GM10248 (cell line): ENCODE measurements at regions not wholly inside any gene's neighbourhood (a gene's known extent, or its start where the extent isn't known, plus 50 kb on each side); places are given as distances from the start of the nearest gene placed in this dataset.

ENCODE experiments used
- CTCF ChIA-PET: fragments of 300-600 bp; sonication (Branson Sonifier 250); formaldehyde crosslinking; extraction: SDS; loops from one replicate; lab custom pipeline; 2021; ENCODE audit warnings: antibody characterized with exemption; lab: Yijun Ruan, JAX
- POLR2A ChIA-PET: fragments of 350-650 bp; sonication (Branson Sonifier 250); formaldehyde crosslinking; extraction: SDS; loops from one replicate; lab custom pipeline; 2020; ENCODE audit warnings: antibody characterized with exemption; lab: Yijun Ruan, JAX
- DNase-seq: peaks from one replicate; pipeline ENCODE4 v3.0.0; 2012; ENCODE audit errors: extremely low spot score
- CTCF ChIP-seq: IDR thresholded peaks from 2 replicates; pipeline ENCODE4 v1.5.1; 2012; ENCODE audit warnings: mild to moderate bottlenecking, low read depth; ENCODE audit errors: extremely low read depth, missing control alignments, control extremely low read depth

GRCh38 chr10:44039599-44039998 is 345.3 kb downstream of the CXCL12 start:
- CTCF ChIA-PET: interaction anchor here (1.3 to 1.4 kb wide), 2 partner anchors 10 to 350 kb away, joined by 3 to 5 read pairs; no protein-coding TSS in a partner anchor
- no peak for TF ChIP-seq CTCF
- POLR2A ChIA-PET: no interaction called here
- no peak for DNase-seq

- DNase-seq: no peak
- POLR2A ChIA-PET: no interaction called here
- CTCF ChIA-PET: interaction anchor here (1.7 kb wide), 1 partner anchor 148 kb away, joined by 3 read pairs; no protein-coding TSS in a partner anchor
- no peak for TF ChIP-seq CTCF
Observed at GRCh38 chr10:44036425-44036824, 348.5 kb downstream of the CXCL12 start.

GRCh38 chr10:44035474-44036197 is 349.3 kb downstream of the CXCL12 start:
- no peak for TF ChIP-seq CTCF
- DNase-seq: no peak
- ChIA-PET CTCF (interaction anchor here (1.3 to 2.3 kb wide), 5 partner anchors 11 to 352 kb away, joined by 3 to 7 read pairs (median 5); no protein-coding TSS in a partner anchor), POLR2A (no interaction called here)

- CTCF ChIA-PET: interaction anchor here (1.1 to 2.3 kb wide), 6 partner anchors 10 to 351 kb away, joined by 3 to 7 read pairs (median 4); no protein-coding TSS in a partner anchor
- POLR2A ChIA-PET: no interaction called here
- no peak for TF ChIP-seq CTCF
- no peak for DNase-seq
Observed at GRCh38 chr10:44034946-44035345, 350.0 kb downstream of the CXCL12 start.

GRCh38 chr10:44033008-44033407 is 351.9 kb downstream of the CXCL12 start:
- POLR2A ChIA-PET: no interaction called here
- TF ChIP-seq CTCF: no peak

GRCh38 chr10:44032216-44032615 is 352.7 kb downstream of the CXCL12 start:
- ChIA-PET POLR2A (no interaction called here), CTCF (interaction anchor here (1.1 kb wide), 1 partner anchor 20 kb away, joined by 3 read pairs; no protein-coding TSS in a partner anchor)
- no peak for TF ChIP-seq CTCF
- DNase-seq: no peak

More at GRCh38 chr10:44033008-44033407, 351.9 kb downstream of the CXCL12 start:
- no peak for DNase-seq
- CTCF ChIA-PET: no interaction called here
